ENCODE measurements at regions not wholly inside any gene's neighbourhood (a gene's known extent, or its start where the extent isn't known, plus 50 kb on each side); places are given as distances from the start of the nearest gene placed in this dataset.
A peak's percentile ranks its signal among the peaks of the same experiment; 100 is the strongest.
"Not testable (repeated sequence)": the region's sequence is repeated elsewhere in the genome, so short reads cannot be mapped to it uniquely, and the experiment has no call there.

DNA sequence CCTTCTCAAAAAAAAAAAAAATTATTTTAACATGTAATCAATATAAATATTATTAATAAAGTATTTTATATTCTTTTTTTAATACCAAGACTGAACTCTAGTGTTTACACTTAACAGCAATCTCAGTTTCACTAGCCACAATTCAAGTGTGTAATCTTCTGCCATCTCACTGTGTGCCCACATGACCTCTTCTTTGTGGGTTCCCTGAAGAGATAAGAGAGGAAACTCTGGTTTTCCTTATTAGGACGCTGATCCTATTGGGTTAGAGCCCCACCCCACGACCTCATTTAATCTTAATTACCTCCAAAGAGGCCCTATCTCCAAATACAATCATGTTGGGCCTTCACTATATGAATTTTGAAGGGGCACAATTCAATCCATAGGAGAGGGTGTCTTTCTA is 177.6 kb downstream of the STK31 start:
- DNase-seq (ENCODE audit: low read depth) = no peak

DNA sequence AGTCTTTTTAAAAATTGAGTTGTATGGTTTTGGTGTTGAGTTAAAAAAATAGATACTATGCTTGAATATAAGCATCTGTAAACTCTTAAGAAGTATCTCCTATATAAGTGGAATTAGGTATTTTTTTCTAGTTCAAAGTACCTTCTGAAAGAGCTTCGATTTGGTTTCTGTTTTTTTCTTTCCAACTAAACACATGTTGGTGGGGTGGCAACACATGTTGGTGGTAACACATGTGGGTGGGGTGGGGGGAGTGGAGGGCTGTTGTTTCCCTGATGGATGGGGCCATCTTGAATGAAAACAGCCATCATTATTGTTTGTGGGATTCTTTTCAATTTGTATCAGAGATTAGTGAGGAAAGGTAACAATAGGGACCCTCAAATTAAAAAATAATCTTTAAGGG is 178.9 kb downstream of the STK31 start:
- DNase-seq (ENCODE audit: low read depth) = no peak

DNA sequence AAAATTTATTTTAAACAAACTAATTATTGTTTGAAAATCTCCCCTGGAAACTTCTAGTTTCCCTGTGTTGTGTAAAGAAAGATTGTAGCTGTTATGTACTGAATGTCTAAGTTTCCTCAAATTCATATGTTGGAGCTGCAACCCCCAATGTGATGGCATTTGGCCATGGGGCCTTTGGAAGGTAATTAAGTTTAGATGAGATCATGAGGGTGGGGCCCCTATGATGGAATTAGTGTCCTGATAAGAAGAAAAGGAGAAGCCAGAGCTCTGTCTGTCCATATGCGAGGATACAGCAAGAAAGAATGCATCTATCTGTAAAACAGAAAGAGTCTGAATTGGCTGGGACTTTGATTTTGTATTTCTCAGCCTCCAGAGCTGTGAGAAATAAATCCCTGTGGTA is 179.5 kb downstream of the STK31 start:
- no peak for DNase-seq (ENCODE audit: low read depth)

DNA sequence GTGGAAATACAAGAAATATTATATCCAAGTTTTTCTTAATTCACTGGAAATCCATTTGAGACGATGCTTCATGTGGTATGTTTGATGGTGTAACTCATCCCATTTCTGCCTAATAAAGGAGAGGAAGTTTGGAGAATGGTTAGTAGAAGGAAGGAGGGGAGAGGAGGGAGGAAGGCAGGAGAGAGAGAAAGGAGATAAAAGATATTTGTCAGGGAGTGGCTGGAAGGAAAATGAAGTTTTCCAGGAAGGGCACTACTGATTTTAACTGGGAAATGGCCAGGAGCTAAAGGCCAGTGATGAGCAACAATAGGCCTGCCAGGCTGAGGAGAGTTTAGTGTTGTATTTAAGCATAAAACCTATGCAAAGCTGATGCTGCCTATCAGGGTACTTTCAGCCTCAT is 182.0 kb downstream of the STK31 start:
- no peak for DNase-seq (ENCODE audit: low read depth)

DNA sequence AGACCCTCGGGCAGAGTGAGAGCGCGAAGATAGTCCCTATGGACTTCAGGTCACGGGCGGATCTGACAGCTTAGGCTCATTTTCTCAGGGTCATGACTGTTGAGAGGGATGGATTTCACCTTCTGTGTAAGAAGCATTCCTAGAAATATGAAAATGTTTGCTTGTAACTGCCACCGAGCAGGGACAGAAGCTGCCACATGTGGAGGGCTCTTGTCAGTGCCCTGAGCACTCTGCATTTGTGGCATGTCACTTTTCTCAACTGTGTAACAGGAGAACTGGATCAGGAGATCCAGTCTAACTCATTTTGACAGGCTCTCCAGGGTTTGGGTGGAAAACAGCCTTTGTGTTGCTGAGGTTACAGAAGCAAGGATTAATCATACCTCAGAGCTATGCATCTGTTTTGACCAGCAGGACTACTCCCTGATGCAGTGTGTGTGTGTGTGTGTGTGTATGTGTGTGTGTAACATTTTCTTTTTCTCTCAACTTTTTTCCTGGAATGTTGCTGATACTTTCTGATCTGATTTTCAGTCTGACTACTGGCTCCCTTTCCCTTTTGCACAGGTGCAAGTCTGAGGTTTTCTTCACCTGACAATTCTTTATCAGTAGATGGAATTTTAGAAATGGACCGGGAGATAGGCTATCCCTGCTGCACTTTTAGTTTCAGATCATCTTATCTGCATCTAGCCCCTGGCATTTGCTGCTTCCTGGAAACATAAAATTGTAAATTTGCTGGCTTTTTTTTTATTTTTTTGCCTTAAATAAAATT is 183.3 kb downstream of the STK31 start:
- no peak for DNase-seq (ENCODE audit: low read depth)

DNA sequence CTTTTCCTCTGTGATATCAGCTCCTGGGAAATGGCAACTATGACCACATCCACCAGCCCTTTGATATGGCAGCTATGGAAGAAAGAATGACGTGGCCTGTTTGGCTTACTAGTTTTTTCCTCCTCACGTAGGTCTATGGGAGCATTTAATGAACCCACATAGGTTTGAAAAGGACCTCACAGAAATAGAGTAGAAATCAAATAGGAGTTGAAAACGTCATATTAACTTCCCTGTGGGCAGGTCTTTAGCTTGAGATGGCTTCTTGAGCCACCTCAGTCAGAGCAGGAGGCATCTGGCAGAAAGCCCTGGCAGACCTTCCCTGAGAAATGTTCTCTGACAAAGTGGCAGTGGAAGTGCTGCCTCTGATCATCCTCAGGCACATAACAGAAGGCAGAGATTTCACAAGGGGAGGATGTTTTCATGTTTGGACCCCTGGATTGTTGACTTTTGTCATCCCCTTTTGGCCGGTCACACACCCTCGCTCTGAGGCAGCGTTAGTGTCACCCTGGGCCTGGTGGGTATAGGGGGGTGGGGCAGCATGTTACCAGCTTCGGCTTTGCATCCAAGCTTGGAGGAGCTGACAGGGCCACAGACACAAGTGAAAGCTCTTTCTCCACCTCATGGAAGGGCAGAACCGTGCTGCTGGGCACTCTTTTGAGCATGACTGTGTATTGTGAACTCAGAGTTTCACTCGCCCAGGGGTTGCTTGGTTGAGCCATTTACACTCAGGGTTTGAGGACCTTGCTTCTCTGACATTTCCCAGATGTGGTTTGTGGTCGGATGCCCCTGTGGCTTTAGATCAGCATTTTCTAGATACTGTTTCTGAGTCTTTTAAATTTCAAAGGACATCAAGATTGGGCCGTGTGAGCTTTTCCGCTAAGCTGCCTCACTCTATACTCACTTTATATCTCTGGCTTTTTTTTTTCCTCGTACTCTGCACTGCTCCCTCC is 184.2 kb downstream of the STK31 start:
- peak; percentile 27 for DNase-seq (ENCODE audit: low read depth)

DNA sequence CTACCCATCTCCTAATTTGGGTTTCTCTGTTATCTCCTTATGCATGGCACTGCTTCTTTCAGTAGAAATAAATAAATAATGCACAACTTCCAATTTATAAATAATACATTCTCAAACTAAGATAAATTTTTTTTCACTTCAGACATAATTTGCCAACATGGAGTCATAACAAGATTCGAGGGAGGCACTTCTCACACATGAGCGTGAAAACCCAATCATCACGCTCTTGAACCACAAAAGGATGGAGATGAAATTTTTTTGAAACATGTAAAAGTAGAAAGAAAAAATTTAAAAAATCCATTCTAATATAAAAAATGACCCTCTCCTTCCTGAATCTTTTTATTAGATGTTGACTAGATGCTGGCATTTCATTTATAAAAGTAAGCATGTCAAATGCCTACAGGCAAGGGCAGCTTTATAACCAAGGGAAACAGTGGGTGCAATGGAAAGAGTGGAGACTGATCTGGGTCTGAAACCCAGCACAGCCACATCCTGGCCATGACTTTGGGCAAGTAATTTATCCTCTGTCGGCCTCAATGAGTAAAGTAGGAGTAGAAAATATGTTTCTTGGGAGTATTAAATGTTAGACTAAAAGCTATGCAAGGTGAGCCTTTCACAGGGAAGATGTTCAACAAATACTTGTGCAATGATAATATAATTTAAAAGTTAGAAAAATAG is 185.0 kb downstream of the STK31 start:
- no peak for DNase-seq (ENCODE audit: low read depth)

DNA sequence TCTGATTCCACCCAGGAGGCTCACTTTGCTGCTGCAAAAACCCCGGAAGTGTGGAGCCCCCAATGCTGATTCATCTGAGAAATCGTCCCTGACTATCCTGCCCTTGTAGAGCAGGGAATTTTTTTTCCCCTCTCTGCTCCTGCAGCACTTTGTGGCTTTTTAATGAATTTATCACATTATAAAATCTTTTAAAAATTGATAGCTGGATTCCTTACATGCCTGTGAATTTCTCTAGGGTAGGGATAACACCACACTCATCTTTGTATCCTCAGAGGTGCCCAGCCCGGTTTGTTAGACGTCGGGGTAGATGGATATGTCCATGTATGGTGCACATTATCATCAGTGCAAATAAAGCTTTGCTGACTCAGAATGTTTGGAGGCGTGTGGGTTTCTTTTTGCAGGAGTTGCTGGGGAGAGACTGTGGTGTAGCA is 185.7 kb downstream of the STK31 start:
- DNase-seq (ENCODE audit: low read depth) = peak; percentile 39

DNA sequence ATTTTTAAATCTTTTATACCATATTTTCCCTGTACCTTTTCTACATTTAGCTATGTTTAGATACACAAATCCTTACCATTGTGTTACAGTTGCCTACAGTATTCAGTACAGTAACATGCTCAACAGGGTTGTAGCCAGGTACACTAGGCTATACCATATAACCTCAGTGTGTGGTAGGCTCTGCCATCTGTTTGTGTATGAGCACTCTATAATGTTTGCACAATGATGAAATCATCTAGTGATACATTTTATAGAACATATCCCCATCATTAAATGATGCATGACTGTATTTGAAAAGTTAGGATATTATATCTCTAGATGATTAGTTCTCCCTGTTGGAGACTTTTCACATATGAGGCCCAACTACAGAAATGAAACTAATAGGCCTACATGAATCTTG is 188.6 kb downstream of the STK31 start:
- no peak for DNase-seq (ENCODE audit: low read depth)

DNA sequence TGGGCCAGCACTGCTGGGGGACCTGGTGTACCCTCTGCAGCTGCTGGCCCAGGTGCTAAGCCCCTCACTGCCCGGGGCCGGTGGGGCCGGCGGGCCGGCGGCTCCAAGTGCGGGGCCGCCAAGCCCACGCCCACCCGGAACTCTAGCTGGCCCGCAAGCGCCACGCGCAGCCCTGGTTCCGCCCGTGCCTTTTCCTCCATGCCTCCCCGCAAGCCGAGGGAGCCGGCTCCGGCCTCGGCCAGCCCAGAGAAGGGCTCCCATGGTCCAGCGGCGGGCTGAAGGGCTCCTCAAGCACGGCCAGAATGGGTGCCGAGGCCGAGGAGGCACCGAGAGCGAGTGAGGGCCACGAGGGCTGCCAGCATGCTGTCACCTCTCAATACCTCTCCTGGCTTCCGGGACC is 194.9 kb downstream of the STK31 start:
- not testable (repeated sequence) for DNase-seq (ENCODE audit: low read depth)

DNA sequence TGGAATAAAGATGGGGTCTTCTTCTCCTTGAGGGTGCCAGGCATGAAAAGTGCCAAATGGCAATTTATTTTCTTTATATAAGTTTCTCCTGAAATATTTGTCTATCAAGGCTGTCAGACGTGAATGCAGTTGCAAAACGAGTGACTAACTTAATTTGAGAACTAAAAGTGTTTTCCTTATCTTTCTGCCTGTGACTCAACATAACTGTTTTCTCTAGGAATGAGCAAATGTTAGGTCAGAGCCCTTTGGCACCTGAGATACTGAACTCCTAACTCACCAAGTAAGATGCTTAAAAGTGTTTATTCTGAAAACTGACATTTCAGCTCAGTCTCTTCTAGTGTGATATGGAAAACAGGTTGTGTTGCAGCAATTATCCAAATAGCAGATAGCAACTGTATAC is 197.0 kb downstream of the STK31 start:
- DNase-seq (ENCODE audit: low read depth) = peak; percentile 12

DNA sequence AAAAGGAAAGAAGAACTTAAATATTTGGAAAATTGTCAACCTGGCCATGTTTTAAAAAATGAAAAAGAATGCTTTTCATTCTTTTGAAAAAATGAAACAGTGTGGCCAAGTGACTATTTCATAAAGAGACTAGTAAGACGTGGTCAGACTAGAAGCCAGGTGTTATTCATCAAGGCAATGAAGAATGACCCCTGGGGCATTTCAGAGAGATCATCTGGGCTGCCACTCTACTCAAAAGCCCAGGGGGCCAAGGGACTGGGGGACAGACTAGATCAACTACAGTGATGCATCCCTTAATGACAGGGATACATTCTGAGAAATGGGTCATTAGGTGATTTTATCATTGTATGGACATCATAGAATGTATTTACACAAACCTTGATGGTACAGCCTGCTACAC is 199.4 kb downstream of the STK31 start:
- DNase-seq (ENCODE audit: low read depth) = no peak

DNA sequence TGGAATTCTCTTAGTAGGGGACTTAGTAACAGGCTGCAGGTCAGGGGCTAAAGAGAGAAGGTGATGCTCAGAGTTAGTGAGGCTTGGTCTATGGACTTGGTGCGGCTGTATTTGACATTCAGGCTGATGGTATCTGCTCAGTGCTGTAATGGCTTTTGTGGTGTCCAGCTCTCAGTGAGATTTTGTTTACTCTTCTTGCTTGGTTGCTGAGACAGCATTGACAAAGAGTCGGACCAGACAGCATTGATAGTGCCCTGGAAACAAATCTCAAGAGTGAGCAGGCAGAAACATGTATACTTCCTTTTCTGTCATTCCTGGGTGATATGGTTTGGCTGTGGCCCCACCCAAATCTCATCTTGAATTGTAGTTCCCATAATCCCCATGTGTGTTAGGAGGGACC is 202.0 kb downstream of the STK31 start:
- DNase-seq (ENCODE audit: low read depth) = no peak

DNA sequence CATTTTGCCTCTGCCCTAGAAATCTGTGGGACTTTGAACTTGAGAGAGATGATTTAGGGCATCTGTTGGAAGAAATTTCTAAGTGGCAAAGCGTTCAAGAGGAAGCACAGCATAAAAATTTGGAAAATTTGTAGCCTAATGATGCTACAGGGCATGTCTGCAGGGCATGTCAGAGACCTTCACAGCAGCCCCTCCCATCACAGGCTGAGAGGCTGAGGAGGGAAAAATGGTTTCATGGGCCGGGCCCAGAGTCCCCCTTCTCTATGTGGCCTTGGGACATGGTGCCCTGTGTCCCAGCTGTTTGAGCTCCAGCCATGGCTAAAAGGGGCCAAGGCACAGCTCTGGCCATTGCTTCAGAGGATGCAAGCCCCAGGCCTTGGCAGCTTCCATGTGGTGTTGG is 203.0 kb downstream of the STK31 start:
- DNase-seq (ENCODE audit: low read depth) = no peak

DNA sequence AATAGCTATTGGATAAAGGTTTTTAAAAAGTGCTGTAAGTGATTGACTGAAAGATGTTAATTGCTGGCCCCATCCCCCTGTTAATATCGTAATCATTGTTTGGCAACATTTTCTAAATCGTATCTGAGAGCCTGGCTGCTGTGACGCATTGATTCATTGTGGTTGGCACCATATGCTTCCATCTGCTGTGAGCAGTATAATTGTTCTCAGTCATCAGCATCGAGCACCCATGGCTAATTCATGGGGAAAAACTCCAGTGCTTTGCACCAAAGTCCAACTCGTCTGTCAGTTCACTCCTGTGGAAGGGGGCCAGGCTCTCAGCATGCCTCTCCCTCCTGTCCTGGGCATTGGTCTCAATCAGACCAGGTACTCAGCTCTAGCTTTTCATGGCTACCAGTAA is 205.2 kb downstream of the STK31 start:
- DNase-seq (ENCODE audit: low read depth) = no peak

DNA sequence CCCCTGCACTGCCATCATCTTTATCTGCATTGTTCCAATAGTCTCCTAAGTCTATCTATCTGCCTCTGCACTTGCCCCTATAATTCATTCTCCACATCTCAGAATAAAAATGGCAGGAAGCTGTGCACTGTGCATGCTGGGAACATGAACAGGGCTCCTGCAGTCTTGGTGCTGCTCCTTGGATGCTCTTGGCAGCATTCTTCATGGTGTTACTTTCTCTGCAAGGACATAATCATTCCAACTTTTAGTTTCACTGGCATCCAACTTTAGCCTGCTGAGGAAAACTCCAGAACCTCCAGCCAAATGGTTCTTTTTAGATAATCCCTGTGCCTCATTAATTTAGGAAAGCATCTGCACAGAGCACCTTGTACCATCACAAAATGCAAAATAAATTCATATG is 208.3 kb downstream of the STK31 start:
- DNase-seq (ENCODE audit: low read depth) = no peak

DNA sequence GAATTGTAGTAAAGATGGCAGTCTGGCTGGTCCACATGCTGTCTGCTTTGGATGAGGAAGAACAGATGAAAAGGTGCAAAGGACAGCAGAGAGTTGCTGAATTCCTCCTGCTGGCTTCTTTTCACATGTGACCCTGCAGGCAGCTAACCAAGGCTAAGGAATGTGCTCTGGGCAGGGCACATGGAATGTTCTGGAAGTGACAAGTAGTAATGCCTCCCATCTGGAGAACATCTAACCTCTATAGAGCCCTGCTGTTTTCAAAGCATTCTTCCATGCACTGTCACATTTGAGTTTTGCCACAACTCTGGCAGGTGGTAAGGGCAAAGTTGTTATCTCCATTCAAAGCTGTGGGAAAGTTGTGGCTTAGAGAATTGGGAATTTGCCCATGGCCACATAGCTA is 208.8 kb downstream of the STK31 start:
- DNase-seq (ENCODE audit: low read depth) = peak; percentile 41

DNA sequence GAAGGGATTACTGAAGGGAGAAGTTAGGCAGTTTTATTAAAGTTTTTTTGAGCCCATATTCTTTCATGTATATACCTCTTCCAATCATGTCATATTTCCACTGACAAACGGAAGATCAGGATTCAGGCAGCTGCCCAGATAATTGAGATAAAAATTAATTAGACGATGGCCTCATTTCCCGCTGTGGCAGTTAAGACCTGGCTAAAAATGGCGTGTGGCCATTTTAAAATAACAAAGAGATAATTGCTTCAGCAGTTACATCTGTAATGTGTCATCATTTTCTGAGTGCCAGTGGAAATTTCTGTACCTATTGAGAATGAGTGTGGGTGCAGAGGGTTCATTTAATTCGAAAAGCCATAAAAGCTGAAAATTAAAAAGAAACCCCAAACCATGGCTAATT is 215.1 kb downstream of the STK31 start:
- DNase-seq (ENCODE audit: low read depth) = no peak

DNA sequence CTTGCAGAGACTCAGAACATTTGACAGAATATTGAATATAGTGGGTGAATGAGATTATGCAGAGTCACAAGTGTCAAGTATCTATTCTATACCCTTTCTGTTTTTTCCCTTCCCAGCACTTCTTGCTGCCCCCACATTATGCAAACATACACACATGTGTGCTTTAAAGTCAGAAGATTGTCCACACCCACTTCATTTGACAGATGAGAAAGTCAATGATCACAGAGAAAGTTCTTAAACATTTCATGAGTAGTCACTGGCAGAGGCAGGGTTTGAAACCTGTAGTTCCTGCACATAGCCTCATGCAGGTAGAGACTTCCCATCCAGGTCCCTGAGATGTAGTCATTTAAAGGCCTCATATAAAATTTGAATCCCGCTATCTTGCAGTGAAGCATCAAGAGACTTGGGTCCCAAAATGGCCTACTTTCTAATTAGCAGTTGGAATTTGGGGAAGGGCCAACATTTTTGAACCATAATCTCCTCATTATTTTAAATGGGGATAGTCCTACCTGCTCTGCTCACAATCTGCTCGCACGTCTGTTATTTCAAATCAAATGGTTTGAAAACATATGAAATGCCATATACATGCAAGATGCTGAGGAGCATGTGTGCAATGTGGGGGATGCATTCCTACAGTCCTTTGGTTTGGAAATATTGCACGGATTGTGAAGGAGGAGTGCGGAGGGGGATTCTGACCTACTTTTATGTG is 217.8 kb downstream of the STK31 start:
- DNase-seq (ENCODE audit: low read depth) = no peak

DNA sequence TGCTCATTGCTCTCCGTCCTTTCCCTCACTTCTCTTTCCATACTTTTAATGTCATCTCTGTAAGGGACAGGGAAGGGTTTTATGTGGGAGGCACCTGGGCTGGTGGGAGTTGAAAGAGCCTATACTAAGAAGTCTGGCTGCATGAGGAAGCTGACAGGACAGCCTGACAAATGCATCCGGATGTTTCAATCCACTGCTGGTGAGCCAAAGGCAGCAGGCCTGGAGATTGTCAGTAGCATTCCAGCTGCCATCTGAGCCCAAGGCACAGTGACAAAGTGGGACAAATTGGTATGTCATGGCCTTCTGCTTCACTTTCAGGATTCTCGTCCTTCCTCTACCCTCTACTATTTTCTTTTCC is 218.4 kb downstream of the STK31 start:
- DNase-seq (ENCODE audit: low read depth) = no peak

DNA sequence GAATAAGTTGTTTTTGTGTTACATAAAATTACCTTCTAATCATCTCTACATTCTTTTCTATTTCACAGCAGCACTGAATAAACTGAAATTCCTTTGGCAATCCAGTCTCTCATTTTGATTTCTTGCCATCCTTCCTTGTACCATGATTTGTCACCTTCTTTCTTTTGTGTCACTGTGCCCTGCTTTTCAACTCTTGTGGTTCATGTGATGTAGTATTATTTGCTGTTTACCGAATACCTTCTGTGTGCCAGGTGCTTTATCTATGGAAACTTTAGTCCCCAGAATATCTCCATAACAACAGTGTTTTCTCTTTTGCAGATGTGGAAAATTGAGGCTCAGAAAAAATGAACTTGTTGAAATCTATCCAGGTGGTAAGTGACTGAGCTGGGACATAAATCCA is 220.3 kb downstream of the STK31 start:
- DNase-seq (ENCODE audit: low read depth) = no peak

DNA sequence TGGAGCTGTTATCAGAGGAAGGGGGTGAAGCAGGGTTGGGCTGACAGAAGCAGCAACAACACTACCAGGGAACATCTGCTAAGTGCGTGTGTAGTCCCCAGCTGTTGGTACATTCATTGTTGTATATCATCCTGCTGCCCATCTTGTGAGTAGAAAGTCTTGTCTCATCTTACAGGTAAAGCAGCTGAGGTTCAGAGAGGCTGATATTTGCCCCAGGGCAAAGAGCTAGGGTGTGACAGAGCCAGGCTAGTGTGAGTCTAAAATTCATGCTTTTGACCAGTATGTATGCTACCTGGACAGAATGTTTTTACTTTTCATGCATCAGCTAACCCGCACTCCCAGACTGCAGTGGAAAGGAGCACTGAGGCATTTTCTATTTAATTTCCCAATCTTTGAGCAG is 221.6 kb downstream of the STK31 start:
- DNase-seq (ENCODE audit: low read depth) = no peak
